ENCODE measurements at regions not wholly inside any gene's neighbourhood (a gene's known extent, or its start where the extent isn't known, plus 50 kb on each side); places are given as distances from the start of the nearest gene placed in this dataset.
A peak's percentile ranks its signal among the peaks of the same experiment; 100 is the strongest.

DNA sequence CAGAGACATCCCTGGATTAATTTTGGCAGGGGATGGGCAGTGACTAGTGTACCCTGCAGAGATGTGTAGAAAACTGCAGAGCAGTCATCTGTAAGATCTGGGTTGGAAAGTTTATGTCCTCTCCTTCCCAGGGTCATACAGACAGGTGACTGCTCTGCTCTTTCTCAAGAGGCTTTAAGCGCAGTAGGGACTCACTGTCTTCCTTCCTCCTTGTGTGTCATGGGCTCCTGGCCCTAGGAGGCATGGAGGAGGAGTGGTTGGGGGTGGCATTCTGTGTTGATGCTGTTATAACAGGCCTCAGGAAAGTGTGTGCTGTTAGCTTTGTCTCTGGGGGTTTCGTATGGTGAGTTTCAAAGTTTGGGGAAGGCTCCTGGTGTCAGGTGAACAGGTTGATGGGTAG lies 130.5 kb upstream of the MGAT5 start:
- DNase-seq (ENCODE audit: low spot score): no peak

DNA sequence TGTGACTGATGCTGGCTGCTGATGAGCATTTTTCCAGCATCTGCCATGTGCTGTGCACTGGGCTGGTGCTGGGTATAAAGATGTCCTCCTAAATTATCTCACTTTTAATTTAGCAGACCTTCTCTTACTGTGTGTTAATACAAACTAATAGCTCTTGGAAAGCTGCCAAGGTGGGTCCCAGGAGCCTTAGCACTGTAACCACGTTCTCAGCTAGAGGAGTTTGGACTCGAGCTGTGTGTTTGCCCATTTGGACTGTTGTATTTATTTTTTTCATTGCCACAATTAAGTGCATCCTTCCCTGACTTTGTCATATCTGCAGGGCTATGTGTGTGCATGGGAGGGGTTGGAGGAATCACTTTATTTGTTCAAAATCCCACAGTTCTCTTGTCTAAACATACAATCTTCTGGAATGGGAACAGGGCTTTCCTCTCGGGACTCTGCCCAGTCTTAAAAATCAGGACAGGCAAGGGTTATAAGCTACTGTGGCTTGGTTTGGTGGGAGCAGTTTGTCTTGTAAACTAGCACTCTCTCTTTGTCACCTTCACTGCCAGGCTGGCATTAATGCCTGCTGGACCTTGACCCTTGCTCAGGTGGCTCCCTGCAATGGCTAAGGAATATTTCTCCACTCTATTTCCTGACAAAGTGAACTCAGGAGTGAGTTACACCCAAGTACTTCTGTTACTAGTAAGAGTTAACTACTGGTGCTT lies 129.7 kb upstream of the MGAT5 start:
- no peak for DNase-seq (ENCODE audit: low spot score)

GRCh38 chr2:134127496-134127895 lies 126.4 kb upstream of the MGAT5 start:
- peak; percentile 64 for DNase-seq (ENCODE audit: low spot score)

DNA sequence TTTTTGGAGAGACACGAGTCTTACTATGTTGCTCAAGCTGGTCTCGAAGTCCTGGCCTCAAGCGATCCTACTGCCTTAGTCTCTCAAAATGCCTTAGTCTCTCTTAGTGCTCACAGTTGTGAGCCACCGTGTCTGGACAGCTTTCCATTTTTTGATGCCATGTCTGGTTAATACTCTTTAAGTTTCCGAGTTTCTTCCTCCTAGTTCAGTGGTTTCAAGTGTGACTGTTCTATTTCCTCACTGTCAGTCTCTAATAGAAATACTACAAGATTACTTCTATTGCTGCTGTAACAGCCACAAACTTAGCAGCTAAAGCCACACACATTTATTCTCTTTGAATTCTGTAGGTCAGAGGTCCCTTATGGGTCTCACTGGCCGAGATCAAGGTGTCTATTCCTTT lies 125.1 kb upstream of the MGAT5 start:
- no peak for DNase-seq (ENCODE audit: low spot score)

DNA sequence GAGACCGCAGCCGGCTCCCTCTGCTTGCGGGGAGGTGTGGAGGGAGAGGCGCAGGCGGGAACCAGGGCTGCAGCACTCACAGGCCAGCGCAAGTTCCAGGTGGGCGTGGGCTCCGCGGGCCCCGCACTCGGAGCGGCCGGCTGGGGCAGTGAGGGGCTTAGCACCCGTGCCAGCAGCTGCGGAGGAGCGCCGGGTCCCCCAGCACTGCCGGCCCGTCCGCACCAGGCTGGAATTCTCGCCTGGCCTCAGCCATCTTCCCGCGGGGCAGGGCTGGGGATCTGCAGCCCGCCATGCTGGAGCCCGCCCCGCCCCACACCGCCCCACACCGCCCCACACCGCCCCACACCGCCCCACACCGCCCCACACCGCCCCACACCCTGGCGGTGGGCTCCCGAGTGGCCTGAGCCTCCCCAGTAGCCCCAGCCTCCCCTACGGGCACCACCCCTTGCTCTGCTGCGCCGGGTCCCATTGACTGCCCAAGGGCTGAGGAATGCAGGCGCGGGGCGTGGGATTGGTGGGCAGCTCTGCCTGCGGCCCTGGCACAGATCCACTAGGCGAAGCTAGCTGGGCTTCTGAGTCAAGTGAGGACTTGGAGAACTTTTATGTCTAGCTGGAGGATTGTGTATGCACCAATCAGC lies 123.9 kb upstream of the MGAT5 start:
- no peak for DNase-seq (ENCODE audit: low spot score)

- no peak for DNase-seq (ENCODE audit: low spot score)
Measured at GRCh38 chr2:134131681-134132489, 122.0 kb upstream of the MGAT5 start.

DNA sequence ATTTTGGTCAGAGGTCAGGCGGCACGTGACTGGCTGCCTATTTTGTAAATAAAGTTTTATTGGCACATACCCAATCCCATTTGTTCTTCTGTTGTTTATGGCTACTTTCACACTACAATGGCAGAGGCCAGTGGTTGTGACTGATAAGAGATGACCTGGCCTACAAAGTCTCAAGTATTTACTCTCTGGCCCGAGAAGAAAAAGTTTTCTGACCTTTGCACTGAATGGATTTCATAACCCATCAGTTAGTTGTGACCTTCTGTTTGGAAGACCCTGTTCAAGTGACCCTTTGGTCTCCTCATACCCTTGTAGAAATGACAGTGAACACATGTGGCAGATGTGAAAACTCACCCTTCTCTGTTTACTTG lies 121.4 kb upstream of the MGAT5 start:
- no peak for DNase-seq (ENCODE audit: low spot score)

- DNase-seq (ENCODE audit: low spot score): no peak
Measured at GRCh38 chr2:134133622-134134312, 120.1 kb upstream of the MGAT5 start.

DNA sequence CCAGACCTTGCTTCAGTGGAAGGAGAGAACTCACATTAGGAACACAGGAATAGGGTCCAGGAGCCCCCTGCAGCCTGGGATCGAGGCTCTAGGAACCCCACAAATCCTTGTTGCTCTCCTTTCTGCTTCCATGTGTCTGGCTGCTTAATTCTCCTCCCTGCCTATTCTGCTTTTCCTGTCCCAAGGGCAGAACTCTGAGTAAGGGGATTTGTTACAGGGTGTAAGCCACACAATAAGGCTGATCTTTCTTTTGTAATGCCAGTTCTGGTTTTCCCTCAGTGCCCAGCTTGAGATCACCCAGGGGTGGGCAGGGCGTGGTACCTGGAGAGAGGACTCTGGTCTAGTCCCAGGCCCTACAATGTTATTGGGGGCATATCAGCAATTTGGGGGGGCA lies 119.6 kb upstream of the MGAT5 start:
- DNase-seq (ENCODE audit: low spot score): no peak

- DNase-seq (ENCODE audit: low spot score): no peak
Measured at GRCh38 chr2:134134827-134135226, 119.0 kb upstream of the MGAT5 start.

DNA sequence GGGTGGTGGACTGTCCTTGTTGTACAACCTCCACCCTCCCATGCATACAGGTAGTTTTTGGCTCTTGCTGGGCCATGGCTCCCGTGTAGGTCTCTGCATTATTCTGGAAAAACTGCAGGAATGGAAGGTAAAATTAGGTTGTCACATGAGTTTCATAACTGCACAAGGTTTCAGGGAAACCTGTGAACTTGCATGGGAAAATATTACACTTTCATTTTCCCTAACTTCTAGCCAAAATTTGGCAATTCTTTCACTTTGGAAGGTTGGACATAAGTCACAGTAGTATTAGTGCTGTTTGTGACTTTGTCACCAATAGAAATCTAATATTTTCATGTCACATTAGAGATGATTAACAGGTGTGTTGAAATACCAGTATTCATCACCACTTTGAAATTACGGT lies 118.1 kb upstream of the MGAT5 start:
- no peak for DNase-seq (ENCODE audit: low spot score)

- no peak for DNase-seq (ENCODE audit: low spot score)
Measured at GRCh38 chr2:134136731-134137130, 117.1 kb upstream of the MGAT5 start.

GRCh38 chr2:134137182-134137611 lies 116.7 kb upstream of the MGAT5 start:
- no peak for DNase-seq (ENCODE audit: low spot score)

GRCh38 chr2:134138115-134138514 lies 115.8 kb upstream of the MGAT5 start:
- no peak for DNase-seq (ENCODE audit: low spot score)

GRCh38 chr2:134139611-134140010 lies 114.3 kb upstream of the MGAT5 start:
- DNase-seq (ENCODE audit: low spot score): no peak

GRCh38 chr2:134140251-134140661 lies 113.6 kb upstream of the MGAT5 start:
- DNase-seq (ENCODE audit: low spot score): no peak

GRCh38 chr2:134141598-134142340 lies 112.1 kb upstream of the MGAT5 start:
- no peak for DNase-seq (ENCODE audit: low spot score)

DNA sequence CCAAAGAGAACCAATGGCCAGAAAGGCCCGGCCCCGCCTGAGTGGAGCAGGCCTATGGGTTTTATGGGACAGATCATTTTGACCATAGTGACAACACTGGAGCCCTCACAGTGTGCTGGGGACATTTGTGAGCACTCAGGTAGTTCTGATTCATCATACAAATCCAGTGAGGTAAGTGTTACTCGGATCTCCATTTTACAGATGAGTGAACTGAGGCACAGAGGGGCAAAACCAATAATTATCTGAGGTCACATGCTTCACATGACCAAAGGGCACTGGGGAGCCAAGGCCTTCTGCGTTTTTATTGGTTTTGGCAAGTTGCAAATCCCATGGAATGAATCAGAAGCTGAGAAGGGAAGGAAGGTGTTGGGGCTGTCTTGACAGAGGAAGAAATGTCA lies 111.5 kb upstream of the MGAT5 start:
- no peak for DNase-seq (ENCODE audit: low spot score)

DNA sequence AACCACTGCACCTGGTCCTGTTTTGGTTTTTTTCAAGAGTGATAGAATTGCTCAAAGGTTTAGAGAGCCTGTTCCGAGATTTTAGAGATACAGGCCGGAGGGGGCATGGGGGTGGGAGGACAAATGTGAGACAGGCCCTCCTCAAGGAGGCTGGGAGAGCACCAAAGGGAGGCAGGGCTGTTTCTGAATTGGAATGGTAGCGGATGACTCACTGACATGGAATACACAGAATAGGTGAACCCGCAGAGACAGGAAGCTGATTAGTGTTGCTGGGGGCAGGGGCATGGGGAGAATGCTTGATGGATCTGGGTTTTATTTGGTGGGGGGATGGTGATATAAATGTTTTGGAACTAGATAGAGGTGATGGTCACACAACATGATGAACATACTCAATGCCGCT lies 111.0 kb upstream of the MGAT5 start:
- DNase-seq (ENCODE audit: low spot score): no peak

- DNase-seq (ENCODE audit: low spot score): no peak
Measured at GRCh38 chr2:134143568-134143967, 110.3 kb upstream of the MGAT5 start.

DNA sequence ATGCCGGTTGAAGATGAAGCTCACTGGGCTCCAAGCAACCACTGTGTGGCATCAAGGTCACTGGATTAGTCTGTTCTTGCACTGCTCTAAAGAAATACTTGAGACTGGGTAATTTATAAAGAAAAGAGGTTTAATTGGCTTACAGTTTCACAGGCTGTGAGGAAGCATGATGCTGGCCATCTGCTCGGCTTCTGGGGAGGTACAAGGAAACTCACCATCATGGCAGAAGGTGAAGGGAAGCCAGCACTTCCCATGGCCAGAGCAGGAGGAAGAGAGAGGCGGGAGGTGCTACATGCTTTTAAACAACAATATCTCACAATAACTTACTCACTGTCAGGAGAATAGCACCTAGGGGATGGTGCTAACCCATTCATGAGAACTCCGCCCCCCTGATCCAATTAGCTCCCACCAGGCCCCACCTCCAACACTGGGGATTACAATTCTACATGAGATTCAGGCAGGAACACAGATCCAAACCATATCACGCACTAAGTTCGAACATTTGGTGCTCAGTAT lies 109.7 kb upstream of the MGAT5 start:
- no peak for DNase-seq (ENCODE audit: low spot score)

DNA sequence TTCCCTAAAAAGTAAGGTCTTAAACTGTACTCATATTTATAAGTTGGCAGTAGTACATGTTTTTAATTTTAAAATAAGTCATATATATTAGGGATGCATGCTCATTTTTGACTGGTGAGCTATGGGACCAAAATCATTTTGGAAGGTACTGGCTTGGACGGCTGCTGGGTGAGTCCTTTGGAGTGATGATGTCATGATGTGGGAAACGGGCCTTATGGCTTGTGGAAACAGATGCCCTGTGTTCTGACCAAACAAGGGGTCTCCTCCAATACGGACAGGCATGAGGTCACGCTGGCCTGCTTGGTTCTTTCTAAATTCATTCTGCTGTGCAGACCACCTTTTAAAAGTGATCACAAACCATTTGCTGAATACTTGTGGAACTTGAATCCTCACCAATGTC lies 109.2 kb upstream of the MGAT5 start:
- DNase-seq (ENCODE audit: low spot score): no peak
